NCI-H1048 (cell line): ENCODE measurements at regions not wholly inside any gene's neighbourhood (a gene's known extent, or its start where the extent isn't known, plus 50 kb on each side); places are given as distances from the start of the nearest gene placed in this dataset.
"Not testable (repeated sequence)": the region's sequence is repeated elsewhere in the genome, so short reads cannot be mapped to it uniquely, and the experiment has no call there.

Experiments
- DNase-seq: peaks from one replicate; lab custom pipeline; 2025; lab: John Stamatoyannopoulos, UW

DNA sequence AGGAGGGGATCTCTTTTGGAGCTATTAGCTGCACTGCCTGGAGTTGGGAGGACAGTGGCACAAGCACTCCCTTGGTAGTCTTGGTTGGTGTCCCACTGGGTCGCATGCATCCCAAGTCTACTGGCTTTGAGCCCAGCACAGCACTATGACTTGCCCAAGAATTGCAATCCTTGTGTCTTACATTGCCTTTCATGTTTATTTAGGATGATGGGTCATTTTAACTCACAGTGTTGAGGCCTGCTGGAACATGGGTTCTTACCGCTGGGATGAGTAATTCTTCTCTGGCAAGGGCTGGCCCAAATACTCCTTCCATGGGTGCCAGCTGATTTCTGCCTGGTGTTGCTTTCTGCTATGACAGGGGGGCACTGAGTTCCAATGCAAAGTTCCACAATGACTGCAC is 185.5 kb downstream of the TEX13C start:
- DNase-seq = no peak

DNA sequence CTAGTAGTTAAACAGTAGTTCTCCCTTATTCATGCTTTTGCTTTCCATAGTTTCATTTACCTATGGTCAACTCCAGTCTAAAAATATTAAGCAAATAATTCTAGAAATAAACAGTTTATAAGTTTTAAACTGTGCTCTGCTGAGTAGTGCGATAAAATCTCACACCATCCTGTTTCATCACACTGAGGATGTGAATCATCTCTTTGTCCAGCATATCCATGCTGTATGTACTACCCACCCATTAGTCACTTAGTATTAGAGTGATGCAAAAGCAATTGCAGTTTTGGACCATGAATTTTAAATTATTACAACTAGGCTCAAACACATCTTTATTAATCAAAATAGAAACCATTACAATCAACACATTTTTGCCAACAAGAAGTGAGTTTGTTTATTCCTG is 187.4 kb downstream of the TEX13C start:
- no peak for DNase-seq

GRCh38 chrX:125520029-125520428 is 200.4 kb downstream of the TEX13C start:
- no peak for DNase-seq

DNA sequence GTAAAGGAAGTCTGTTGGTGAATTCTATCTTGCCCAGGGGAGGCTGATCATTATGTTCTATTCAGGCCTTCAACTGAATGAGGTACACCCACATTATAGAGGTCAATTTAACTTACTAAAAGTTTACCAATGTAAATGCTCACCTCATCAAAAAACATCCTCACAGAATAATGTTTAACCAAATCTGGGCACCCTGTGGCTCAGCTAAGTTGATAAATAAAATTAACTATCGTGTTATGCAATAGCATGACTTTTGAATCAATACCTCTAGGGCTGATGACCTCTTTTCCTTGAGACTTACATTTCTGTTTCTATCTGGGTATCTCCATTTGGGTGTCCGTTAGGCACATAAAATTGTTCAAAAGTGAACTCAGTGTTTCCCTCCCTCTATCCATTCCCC is 203.1 kb downstream of the TEX13C start:
- no peak for DNase-seq

GRCh38 chrX:125532411-125533089 is 212.9 kb downstream of the TEX13C start:
- no peak for DNase-seq

DNA sequence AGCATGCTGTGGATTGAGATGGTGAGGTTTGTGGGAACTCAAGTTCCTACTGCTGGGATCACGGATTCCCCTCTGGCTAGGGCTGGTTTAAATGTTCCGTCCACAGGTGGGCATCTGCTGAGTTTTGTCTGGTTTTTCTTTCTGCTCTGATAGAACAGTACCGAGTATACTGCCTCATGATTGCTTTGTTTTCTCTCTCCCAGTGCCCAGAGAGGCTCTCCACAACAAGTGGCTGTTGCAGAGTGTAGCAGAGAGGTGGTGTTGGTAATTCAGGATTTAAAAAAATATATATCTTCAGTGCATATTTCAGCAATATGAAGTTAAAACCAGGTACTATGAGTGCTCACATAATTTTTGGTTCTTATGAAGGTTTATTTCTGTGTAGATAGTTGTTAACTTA is 213.7 kb downstream of the TEX13C start:
- DNase-seq = no peak

DNA sequence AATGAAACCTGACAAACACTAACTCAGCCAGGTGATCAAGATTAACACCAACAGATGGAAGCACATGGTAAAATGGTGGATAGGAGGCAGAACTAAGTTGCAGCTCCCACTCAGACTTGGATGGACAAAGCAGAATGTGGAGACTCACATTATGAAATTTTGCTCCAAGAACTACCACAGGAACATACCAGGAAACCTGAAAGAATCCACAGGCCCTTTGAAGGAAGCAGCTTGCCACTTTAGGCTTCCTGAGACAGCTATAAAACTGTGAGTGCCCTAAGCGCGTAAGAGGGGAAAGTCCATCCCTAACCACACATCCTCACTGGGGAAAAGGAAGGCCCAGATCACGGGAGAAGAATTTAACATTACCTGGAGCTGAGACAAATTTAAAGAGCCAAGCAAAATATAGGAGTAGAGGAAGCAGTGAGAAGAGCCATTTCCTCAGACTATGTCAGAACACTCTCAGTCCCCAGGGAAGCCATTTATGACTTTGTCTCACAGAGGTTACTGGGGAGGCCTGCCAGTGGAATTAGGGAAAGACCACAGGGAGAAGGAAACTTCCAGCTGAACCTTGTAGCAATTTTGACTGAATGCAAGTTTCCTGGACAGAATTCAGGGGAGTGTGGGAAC is 224.5 kb downstream of the TEX13C start:
- DNase-seq = no peak

GRCh38 chrX:125544856-125545255 is 225.2 kb downstream of the TEX13C start:
- no peak for DNase-seq

GRCh38 chrX:125577479-125577878 is 257.8 kb downstream of the TEX13C start:
- no peak for DNase-seq

- DNase-seq = no peak
Observed at GRCh38 chrX:125604448-125604847, 284.8 kb downstream of the TEX13C start.

DNA sequence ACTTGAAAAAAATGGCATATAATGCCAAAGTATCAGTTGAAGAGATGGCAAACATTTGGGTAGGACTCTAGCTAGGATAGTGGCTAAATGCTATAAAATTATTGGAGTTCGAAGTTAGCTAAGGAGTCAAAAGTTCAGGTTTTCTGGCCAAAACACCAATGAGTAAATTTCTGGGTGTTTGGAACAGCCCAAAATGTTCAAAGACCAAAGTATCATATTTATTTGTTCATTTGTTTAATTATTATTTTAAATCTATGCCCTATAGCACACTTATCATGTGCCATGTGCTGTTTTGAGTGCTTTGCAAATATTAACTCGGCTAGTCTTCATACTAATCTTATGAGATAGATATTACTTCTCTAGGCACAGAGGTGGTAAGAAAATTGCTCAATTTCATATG is 285.5 kb downstream of the TEX13C start:
- DNase-seq = no peak

GRCh38 chrX:125614591-125615343 is 295.1 kb downstream of the TEX13C start:
- not testable (repeated sequence) for DNase-seq

DNA sequence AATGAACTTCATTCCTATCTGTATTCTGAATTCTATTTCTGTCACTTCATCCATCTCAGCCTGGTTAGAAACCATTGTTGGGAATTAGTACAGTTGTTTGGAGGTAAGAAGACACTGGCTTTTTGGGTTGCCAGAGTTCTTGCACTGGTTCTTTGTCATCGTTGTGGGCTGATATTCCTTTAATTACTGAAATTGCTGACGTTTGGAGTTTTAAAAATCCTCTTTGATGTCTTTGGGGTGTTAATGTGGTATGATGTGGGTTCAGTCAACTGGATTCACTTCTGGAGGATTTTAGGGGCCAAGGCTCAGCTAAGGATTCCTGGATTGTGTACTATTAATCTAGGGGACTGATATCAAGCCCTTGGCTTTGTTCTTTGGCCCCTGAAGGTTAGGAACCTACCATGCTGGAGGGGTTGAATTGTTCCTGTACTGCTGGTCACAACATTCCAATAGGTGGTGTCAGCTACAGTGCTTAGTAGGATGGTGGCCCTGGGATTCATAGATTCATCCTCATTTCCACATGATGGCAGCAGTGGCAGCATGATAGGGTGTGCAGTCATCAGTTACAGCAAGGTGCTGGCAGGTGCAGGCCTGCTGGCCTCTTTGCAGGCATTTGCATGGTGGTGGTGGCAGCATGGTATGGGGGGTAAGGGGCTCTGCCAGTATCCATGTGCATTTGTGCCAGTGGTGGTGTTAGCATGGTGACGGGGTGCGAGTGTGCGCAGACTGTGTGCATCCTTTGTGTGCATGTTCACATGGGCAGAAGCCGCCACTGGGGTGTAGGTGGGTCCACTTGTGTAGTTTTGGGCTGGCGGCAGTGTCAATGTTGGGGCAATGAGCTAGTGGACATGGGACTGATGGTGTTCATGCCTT is 301.3 kb downstream of the TEX13C start:
- DNase-seq = no peak

DNA sequence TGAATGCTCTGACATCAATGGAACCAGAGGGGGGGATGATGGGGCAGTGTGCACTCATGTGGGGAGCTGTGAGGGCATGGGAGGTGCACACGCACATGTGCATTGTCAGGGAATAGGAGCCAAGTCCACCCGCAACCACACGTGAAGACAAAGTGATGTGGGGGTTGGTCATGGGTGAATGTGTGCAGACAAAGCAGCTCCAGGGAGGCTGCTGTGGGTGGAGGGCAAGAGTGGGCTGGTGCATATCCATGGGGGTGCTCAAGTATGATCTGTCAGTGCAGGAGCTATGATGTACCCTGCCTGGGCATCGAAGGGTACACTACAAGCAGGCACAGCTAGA is 301.9 kb downstream of the TEX13C start:
- DNase-seq = no peak

DNA sequence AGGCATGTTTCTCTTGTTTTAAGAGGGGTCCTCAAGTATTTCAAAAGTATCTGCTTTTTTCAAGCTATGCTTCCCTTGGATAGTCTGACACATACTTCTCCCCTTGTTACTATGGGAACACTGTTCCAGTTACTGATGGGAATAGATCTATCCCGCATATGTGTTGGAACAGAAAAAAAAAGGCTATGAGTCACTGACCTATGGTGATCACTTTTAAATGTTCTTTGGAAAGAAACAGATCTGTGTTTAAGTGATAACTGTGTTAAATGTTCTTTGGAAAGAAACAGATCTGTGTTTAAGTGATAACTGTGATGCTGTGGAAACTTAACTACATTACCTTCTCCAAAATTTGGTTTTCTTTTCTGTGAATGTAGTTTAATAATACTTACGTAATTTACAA is 303.2 kb downstream of the TEX13C start:
- DNase-seq = no peak

- no peak for DNase-seq
Observed at GRCh38 chrX:125627676-125628075, 308.0 kb downstream of the TEX13C start.

- no peak for DNase-seq
Observed at GRCh38 chrX:125628435-125628834, 308.8 kb downstream of the TEX13C start.

GRCh38 chrX:125641405-125641804 is 321.7 kb downstream of the TEX13C start:
- DNase-seq = no peak

DNA sequence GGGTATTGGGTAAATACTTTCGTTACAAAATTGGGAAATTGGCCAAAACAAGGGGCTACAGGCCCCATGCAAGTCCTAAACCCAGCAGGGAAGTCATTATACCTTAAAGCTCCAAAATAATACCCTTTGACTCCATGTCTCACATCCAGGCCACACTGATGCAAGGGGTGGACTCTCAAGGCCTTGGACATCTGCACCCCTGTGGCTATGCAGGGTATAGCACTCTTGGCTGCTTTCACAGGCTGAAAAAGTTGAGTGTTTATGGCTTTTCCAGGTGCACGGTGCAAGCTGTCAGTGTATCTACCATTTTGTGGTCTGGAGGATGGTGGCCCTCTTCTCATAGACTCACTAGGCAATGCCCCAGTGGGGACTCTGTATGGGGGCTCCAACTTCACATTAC is 326.5 kb downstream of the TEX13C start:
- DNase-seq = no peak

DNA sequence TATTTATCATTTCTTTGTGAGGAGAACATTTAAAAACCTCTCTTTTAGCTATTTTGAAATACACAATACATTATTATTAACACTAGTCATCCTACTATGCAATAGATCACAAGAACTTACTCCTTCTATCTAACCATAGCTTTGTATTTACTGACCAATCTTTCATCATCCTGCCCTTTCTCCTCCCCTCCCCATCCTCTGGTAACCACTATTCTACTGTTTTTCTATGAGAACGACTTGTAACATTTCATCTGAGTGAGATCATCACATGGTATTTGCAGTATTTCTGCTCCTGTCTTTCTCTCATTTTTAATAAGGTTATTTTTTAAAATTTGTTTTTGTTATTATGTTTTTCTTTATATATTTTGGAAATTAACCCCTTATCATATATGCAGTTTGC is 331.8 kb downstream of the TEX13C start:
- no peak for DNase-seq

DNA sequence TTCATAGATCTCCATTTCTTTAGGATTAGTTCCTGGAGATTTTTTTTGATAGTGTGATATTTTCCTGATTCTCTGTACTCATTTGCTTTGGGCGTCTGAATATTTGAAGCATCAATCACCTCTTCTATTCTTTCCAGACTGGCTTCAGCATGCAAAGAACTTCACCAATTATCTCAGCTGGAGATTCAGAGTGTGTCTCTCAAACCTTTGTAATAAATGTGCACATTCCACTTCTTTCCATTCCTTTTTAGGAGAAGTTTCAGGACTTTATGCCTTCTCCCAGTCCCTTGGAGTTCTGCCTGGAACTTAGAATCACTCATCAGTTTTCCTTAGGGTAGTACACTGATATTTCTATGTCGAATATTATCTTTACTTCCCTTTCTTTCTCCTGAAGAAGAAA is 334.8 kb downstream of the TEX13C start:
- DNase-seq = no peak

GRCh38 chrX:125673758-125674157 is 354.1 kb downstream of the TEX13C start:
- no peak for DNase-seq
